HG03025 (cell line): ENCODE measurements at regions not wholly inside any gene's neighbourhood (a gene's known extent, or its start where the extent isn't known, plus 50 kb on each side); places are given as distances from the start of the nearest gene placed in this dataset.

Source experiments
- ATAC-seq: cut with Tn5 transposase; IDR thresholded peaks from one replicate; pipeline ENCODE4 v1.9.1; 2021; ENCODE audit warnings: mild to moderate bottlenecking, moderate library complexity; ENCODE audit not compliant: unreplicated experiment, low FRiP score

- no peak for ATAC-seq
Measured at GRCh38 chr15:38691965-38692788, 127.6 kb upstream of the RASGRP1 start.

GRCh38 chr15:38692789-38693062, 128.1 kb upstream of the RASGRP1 start:
- ATAC-seq: no peak

DNA sequence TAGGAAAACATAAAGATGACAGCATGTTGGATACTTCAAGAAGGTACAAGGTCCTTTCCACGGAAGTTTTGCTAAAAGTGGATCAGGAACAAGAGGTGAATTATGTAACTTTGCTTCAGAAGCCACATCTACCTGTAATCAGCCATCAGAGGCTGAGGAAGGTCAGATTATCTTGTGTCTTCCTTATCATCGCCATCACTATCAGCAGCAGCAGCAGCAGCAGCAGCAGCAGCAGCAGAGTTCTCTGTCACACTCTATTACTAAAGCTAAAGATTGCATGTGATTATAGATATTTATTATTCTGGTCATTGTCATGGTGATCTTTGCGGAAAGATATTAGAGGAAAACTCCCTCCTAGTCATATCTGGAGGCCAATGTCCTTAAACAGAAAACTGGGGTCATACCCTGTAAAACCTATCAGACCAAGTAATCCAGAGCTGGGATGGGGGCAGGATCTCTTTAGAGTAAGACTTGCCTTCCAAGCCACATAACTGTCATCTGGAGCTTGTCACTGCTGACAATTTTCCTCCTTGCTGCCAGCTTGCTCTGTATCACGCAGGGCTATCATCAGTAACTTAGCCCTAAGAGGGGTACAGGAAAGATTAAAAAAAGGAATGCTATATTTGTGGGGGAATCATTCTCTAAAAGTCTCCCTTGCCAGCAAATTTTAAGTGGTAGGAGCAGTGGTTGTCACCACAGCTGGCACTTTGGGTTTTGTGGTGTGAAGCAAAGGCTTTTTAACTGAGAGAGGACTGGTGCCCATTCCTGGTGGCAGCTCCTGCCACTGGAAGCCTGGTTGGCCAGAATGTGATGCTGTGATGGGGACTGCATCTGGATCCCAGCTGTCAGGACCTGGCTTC, 130.9 kb upstream of the RASGRP1 start:
- no peak for ATAC-seq

DNA sequence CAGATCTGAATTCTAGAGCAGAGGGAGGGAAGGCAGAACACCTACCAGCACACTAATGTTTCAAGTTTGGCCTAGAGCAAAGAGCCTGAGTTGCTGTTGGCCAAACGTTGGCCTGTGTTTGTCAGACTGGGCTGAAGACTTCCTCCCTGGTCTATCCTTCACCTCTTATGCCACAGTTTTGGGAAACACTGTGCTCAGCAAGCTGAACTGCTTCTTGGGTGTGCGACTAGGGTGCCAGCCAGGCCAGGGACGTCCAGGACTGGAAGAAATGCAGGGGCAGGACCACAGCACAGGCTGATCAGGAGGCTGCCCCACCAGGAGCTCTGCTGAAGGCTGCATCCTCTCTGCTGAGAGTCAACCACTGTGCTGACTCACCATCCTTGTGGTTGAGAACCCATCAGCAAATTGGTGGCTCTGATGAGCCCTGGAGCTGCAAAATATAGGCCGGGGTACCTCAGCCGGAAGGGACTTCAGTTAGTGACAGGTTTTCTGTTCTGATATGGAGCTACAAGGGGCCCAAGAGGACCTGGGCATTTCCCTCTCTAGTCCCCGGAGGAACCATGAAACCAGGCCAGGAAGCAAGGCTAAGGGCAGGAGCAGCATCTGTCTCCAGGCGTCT, 131.6 kb upstream of the RASGRP1 start:
- no peak for ATAC-seq

DNA sequence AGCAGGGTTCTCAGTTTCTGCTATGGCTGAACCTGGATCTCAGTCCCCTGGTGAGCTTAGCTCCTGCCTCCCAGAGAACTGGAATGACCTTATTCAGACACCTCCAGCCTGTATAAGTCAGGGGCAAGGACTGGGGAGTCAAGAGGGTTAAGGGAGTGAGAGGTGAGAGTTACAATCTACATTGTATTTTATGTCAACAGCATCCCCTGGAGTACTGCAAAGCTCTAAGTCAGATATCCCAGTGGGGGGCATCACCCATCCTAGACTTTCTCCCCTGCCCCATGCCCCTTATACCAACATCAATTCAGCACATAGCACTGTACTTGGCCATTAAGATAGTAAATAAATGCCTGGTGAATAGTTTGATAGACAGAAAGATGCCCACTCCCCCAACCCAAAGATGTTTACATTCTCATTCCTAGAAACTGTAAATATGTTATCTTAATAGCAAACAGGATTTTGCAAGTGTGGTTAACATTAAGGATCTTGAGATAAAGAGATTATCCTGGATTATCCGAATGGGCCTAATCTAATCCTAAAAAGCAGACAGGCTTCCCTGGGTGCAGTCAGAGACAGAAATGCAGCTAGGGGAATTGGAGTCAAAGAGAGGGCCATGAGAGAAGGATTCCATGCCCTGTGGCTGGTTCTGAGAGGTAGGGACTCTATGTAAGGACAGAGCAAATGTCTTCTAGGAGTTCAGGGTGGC, 132.3 kb upstream of the RASGRP1 start:
- no peak for ATAC-seq

DNA sequence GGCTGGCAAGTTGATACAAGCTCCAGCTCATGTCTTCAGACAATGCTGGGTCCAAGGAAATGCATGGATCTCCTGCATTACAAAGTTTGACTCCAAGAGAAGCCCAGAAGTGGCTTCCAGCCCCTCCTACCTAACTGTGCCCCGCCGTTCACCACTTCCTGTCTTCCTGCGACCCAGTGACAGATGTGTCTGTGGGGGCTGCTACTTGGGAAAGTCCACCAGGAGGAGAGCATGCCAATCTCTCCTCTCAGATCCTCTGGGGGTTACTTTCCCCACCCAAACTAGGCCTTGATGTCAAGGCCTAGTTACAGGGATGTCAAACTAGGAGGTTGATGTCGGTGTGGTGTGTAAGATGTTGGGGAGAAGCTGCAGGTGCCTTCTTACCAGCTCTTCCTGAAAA, 133.6 kb upstream of the RASGRP1 start:
- no peak for ATAC-seq

- ATAC-seq: peak; percentile 65
Measured at GRCh38 chr15:38699633-38700230, 135.1 kb upstream of the RASGRP1 start.

GRCh38 chr15:38701149-38701548, 136.5 kb upstream of the RASGRP1 start:
- no peak for ATAC-seq

- no peak for ATAC-seq
Measured at GRCh38 chr15:38702178-38702912, 137.7 kb upstream of the RASGRP1 start.

DNA sequence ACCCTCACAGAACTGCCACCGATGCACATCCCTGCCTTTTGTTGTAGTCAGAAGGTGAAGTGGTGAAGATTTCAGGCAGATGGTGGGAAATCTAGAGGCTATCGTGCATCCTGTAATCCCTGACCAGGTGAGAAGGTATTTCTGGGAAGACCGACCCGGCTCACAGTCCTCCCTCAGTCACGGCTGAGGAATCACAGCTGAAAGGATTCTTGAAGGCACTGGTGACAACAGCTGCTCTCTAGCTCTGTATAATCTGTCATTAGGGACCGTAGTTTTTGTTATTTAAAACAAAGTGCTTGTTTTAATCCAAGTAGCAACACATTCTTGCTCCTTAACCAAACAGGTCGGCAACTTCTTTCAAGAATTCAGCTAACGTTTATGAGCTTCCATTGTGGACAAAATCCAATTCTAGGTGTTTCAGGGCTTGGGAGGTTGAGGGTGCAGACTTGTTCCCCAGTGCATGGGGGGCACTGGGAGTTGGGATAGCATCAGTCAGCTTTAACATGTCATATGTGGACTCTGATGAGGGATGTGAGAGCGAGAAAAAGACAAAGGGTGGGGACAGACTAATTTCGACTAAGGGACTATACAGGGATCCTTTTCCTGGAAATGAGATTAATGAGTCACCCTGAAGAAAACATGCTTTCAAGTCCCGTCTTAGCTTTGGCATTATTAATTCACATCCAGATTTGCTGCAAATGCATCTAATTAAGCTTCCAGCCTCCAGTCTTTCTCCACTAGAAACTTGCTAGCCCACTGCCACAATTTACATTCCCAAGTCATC, 141.0 kb upstream of the RASGRP1 start:
- no peak for ATAC-seq

DNA sequence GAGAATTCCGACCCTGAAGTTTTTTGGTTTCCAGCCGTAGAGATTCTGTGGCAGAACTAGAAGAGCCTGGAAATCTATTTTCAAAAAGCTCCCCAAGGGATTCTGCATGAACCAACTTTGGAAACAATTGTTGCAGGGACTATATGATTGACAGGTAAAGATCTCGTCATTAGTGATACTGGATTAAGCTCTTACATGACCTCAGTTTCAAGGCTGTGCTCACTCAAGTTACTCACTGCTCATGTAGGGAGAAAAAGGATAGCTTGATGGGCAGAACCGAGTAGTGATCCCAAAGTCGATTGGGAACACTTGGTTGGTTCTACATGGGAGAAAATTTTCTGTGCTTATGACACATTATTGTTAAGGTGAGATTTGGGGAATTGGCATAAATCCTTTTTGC, 142.3 kb upstream of the RASGRP1 start:
- ATAC-seq: no peak

DNA sequence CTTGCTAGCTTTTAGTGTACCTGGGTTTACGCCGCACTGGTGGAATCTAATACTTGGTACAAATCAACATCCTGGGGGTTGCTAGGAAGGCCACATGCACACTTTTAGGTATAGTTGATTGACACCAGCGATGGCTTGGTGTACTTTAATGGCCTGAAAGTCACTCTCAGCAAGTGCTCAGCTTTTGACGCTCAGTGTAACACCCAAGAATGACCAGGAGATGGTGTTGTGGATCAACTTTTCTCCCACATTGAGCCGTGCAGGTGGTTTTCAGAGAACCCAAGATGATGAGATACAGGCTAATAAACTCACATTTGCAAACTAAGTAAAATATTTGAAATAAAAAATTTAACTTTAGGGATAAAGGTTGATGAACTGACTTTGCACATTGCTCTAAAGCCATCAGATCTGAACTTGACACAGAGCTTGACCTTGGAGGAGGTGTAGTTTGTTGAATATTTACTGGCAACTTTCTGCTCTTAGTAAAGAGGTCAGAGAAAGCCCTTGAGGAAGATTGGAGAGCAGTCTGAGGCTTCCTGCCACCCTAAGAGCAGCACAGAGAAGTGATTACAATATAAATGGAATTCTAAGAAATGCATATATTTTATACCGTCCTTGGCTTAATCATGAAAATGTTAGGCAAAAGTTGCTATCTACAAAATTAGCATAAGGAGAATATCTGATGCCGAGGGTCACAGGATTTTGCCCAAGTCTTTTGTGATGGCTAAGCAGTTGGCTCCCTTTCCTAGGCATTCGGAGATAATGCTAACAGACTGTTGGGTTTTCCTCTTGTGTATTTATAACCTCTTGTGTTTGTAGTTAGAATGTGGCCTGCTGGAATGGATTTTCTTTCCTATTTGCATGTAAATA, 143.4 kb upstream of the RASGRP1 start:
- no peak for ATAC-seq

DNA sequence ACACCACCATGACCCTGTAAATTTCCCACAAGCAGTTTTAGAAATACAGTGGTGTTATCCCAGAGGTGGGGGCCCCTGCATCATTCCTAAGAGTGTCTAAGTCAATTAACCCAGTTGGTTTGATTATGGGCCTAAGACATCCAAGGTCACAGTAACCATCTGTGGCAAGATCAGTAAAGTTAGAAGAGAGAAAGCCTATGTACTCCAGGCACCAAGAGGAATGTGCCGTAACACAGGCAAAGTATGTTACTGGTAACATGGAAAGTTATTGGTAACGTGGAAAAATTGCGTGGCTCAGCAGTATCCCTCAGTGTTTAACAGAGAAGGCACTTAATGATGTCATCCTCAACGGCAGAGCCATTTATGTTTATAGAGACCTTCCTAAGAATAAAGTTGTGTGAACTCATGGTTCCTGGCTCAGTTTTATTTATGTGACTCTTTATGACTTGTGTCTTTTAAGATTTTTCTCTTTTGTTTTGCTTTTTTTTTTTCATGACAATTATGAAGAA, 144.1 kb upstream of the RASGRP1 start:
- no peak for ATAC-seq

GRCh38 chr15:38709196-38709595, 144.6 kb upstream of the RASGRP1 start:
- no peak for ATAC-seq

- ATAC-seq: no peak
Measured at GRCh38 chr15:38714309-38715072, 149.9 kb upstream of the RASGRP1 start.

GRCh38 chr15:38720893-38721567, 156.4 kb upstream of the RASGRP1 start:
- ATAC-seq: no peak

- ATAC-seq: no peak
Measured at GRCh38 chr15:38721568-38721945, 156.9 kb upstream of the RASGRP1 start.
